KMS-11 (cell line): ENCODE measurements at regions not wholly inside any gene's neighbourhood (a gene's known extent, or its start where the extent isn't known, plus 50 kb on each side); places are given as distances from the start of the nearest gene placed in this dataset.

Source experiments
- H2AFZ ChIP-seq: fragments of 200-600 bp; sonication (generic); 2 replicates; pipeline ENCODE4 v1.6.1; 2016; ENCODE audit warnings: antibody characterized with exemption, mixed run types, low read depth
- H3K27ac ChIP-seq: fragments of 200-600 bp; sonication (generic); 2 replicates; pipeline ENCODE4 v1.6.1; 2016; ENCODE audit warnings: mild to moderate bottlenecking, mixed run types
- H3K27me3 ChIP-seq: fragments of 200-600 bp; sonication (generic); 2 replicates; pipeline ENCODE4 v1.6.1; 2017; ENCODE audit warnings: mild to moderate bottlenecking, low read depth, mixed run types, moderate library complexity; ENCODE audit not compliant: insufficient read depth
- H3K36me3 ChIP-seq: fragments of 200-600 bp; sonication (generic); 2 replicates; pipeline ENCODE4 v1.6.1; 2017; ENCODE audit warnings: mild to moderate bottlenecking, mixed run types; ENCODE audit not compliant: insufficient read depth
- H3K4me1 ChIP-seq: fragments of 200-600 bp; sonication (generic); 2 replicates; pipeline ENCODE4 v1.6.1; 2016; ENCODE audit warnings: mild to moderate bottlenecking, low read depth, mixed run types; ENCODE audit not compliant: poor library complexity, severe bottlenecking
- H3K4me2 ChIP-seq: fragments of 200-600 bp; sonication (generic); 2 replicates; pipeline ENCODE4 v1.7.0; 2016; ENCODE audit warnings: mild to moderate bottlenecking, mixed run types
- H3K4me3 ChIP-seq: fragments of 200-600 bp; sonication (generic); IDR thresholded peaks from 2 replicates; pipeline ENCODE4 v1.6.1; 2017; ENCODE audit warnings: low read depth, low read length, mixed read lengths; ENCODE audit not compliant: insufficient read depth
- H3K79me2 ChIP-seq: fragments of 200-600 bp; sonication (generic); 2 replicates; pipeline ENCODE4 v1.6.1; 2016; ENCODE audit warnings: low read depth, mixed run types; ENCODE audit not compliant: insufficient read depth
- H3K9ac ChIP-seq: fragments of 200-600 bp; sonication (generic); 2 replicates; pipeline ENCODE4 v1.6.1; 2016; ENCODE audit warnings: mild to moderate bottlenecking, mixed run types
- H4K20me1 ChIP-seq: fragments of 200-600 bp; sonication (generic); 2 replicates; pipeline ENCODE4 v1.6.1; 2016; ENCODE audit warnings: mild to moderate bottlenecking, mixed run types; ENCODE audit not compliant: insufficient read depth
- CTCF ChIP-seq: fragments of 200-600 bp; sonication (generic); conservative IDR thresholded peaks from 2 replicates; pipeline ENCODE4 v1.6.1; 2017; ENCODE audit warnings: low read depth, mild to moderate bottlenecking, antibody characterized with exemption, low read length, moderate library complexity, mixed read lengths

GRCh38 chr15:91627473-91628278 lies 225.8 kb upstream of the SLCO3A1 start:
- Histone ChIP-seq H3K4me2 (no peak overlapping the region), H3K27me3 (no peaks in the 10 kb centered on the region), H3K36me3 (no peaks in the 10 kb centered on the region), H3K79me2 (no peaks in the 10 kb centered on the region), H3K4me3 (no peak overlapping the region), H2AFZ (no peak overlapping the region), H3K4me1 (no peaks in the 10 kb centered on the region), H3K9ac (no peak overlapping the region), H3K27ac (no peak overlapping the region), H4K20me1 (no peaks in the 10 kb centered on the region)
- no peak for TF ChIP-seq CTCF

GRCh38 chr15:91630090-91630489 lies 223.4 kb upstream of the SLCO3A1 start:
- H3K9ac ChIP-seq = no peak overlapping the region
- H4K20me1 ChIP-seq = no peaks in the 10 kb centered on the region
- no peaks in the 10 kb centered on the region for H3K36me3 ChIP-seq
- no peak overlapping the region for H3K27ac ChIP-seq
- TF ChIP-seq CTCF = no peak
- no peaks in the 10 kb centered on the region for H3K27me3 ChIP-seq
- H2AFZ ChIP-seq = no peak overlapping the region
- no peaks in the 10 kb centered on the region for H3K79me2 ChIP-seq
- no peaks in the 10 kb centered on the region for H3K4me1 ChIP-seq
- H3K4me2 ChIP-seq = no peak overlapping the region
- H3K4me3 ChIP-seq = no peak overlapping the region

GRCh38 chr15:91632176-91632575 lies 221.3 kb upstream of the SLCO3A1 start:
- TF ChIP-seq CTCF = no peak
- Histone ChIP-seq H2AFZ (no peak overlapping the region), H3K79me2 (no peaks in the 10 kb centered on the region), H3K36me3 (no peaks in the 10 kb centered on the region), H3K9ac (no peak overlapping the region), H3K27me3 (no peaks in the 10 kb centered on the region), H3K4me2 (no peak overlapping the region), H3K4me1 (no peaks in the 10 kb centered on the region), H4K20me1 (no peaks in the 10 kb centered on the region), H3K27ac (no peak overlapping the region), H3K4me3 (no peak overlapping the region)

- Histone ChIP-seq H3K36me3 (no peaks in the 10 kb centered on the region), H2AFZ (no peak overlapping the region), H4K20me1 (no peaks in the 10 kb centered on the region), H3K4me1 (no peaks in the 10 kb centered on the region), H3K4me3 (no peak overlapping the region), H3K27ac (no peak overlapping the region), H3K27me3 (no peaks in the 10 kb centered on the region), H3K9ac (no peak overlapping the region), H3K79me2 (no peaks in the 10 kb centered on the region), H3K4me2 (no peak overlapping the region)
- TF ChIP-seq CTCF = no peak
Measured at GRCh38 chr15:91632981-91633380, 220.5 kb upstream of the SLCO3A1 start.
